ENCODE measurements at regions not wholly inside any gene's neighbourhood (a gene's known extent, or its start where the extent isn't known, plus 50 kb on each side); places are given as distances from the start of the nearest gene placed in this dataset.

GRCh38 chr15:93603550-93603949, 514.5 kb upstream of the RGMA start:
- Histone ChIP-seq H3K4me3 (replicated peaks in 1 of 2; ENCODE audit: low read depth in 1 of 2, low read length in 2 of 2) (no peak overlapping the region), H3K36me3 (ENCODE audit: control insufficient read depth in 1 of 2, insufficient read depth in 2 of 2, low read length in 2 of 2) (no peaks in the 10 kb centered on the region), H3K79me2 (ENCODE audit: insufficient read depth, low read length) (no peaks in the 10 kb centered on the region), H3K9me3 (ENCODE audit: control insufficient read depth in 1 of 2, insufficient read depth in 1 of 2, low read depth in 1 of 2, low read length in 2 of 2) (peaks cover 0 to 3% of the 10 kb centered on the region in 2 experiments; a peak in 1 of 4 replicates), H2AFZ (ENCODE audit: low read depth, low read length, poor library complexity, severe bottlenecking) (no peak overlapping the region), H3K27ac (ENCODE audit: low read depth, low read length) (no peak overlapping the region), H3K4me2 (ENCODE audit: low read length) (no peak overlapping the region), H4K20me1 (ENCODE audit: insufficient read depth) (no peaks in the 10 kb centered on the region), H3K9me2 (ENCODE audit: insufficient read depth) (no peaks in the 10 kb centered on the region), H3K27me3 (ENCODE audit: insufficient read depth, low read length) (no peaks in the 10 kb centered on the region), H3K4me1 (ENCODE audit: control insufficient read depth in 1 of 2, insufficient read depth in 2 of 2, low read length in 2 of 2) (no peaks in the 10 kb centered on the region), H3K9ac (ENCODE audit: low read length) (no peak overlapping the region)
- ChIA-PET POLR2A (no interaction called here), RAD21 (ENCODE audit: low non-redundant PET in 1 of 2, low total read pairs in 2 of 2, uncharacterized antibody in 2 of 2, unreplicated experiment in 2 of 2) (no interaction called here), CTCF (no interaction called here)
- ATAC-seq: no peak
- BruUV-seq (replicated peaks): no TSS peak
- DNase-seq (ENCODE audit: low read depth, low spot score): no peak
- TF ChIP-seq, protein P1, sequence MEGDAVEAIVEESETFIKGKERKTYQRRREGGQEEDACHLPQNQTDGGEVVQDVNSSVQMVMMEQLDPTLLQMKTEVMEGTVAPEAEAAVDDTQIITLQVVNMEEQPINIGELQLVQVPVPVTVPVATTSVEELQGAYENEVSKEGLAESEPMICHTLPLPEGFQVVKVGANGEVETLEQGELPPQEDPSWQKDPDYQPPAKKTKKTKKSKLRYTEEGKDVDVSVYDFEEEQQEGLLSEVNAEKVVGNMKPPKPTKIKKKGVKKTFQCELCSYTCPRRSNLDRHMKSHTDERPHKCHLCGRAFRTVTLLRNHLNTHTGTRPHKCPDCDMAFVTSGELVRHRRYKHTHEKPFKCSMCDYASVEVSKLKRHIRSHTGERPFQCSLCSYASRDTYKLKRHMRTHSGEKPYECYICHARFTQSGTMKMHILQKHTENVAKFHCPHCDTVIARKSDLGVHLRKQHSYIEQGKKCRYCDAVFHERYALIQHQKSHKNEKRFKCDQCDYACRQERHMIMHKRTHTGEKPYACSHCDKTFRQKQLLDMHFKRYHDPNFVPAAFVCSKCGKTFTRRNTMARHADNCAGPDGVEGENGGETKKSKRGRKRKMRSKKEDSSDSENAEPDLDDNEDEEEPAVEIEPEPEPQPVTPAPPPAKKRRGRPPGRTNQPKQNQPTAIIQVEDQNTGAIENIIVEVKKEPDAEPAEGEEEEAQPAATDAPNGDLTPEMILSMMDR (IDR thresholded peaks at IDR 0.05 in 2 of 3, conservative IDR thresholded peaks at IDR 0.05 in 1 of 3; ENCODE audit: borderline replicate concordance in 1 of 3, insufficient read depth in 1 of 3, low read depth in 2 of 3, low read length in 2 of 3): no peak
- no peak for TF ChIP-seq YY1 (IDR thresholded peaks at IDR 0.05; ENCODE audit: extremely low read depth, insufficient replicate concordance, low read depth, low read length)
- no peak for TF ChIP-seq SP1 (IDR thresholded peaks at IDR 0.05; ENCODE audit: low read depth)
- no peak for TF ChIP-seq ELF1 (IDR thresholded peaks at IDR 0.05; ENCODE audit: borderline replicate concordance, low read depth)
- no peak for TF ChIP-seq EGR1 (IDR thresholded peaks at IDR 0.05; ENCODE audit: low read depth)
- TF ChIP-seq TCF7L2 (IDR thresholded peaks at IDR 0.05; ENCODE audit: borderline replicate concordance, extremely low read depth, insufficient read depth, insufficient read length): no peak
- no peak for TF ChIP-seq EZH2phosphoT487 (IDR thresholded peaks at IDR 0.05; ENCODE audit: borderline replicate concordance)
- no peak for TF ChIP-seq REST (IDR thresholded peaks at IDR 0.05; ENCODE audit: low read depth)
- no peak for TF ChIP-seq ZFX (IDR thresholded peaks at IDR 0.05)
- TF ChIP-seq, protein P2, sequence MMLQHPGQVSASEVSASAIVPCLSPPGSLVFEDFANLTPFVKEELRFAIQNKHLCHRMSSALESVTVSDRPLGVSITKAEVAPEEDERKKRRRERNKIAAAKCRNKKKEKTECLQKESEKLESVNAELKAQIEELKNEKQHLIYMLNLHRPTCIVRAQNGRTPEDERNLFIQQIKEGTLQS (IDR thresholded peaks at IDR 0.05): no peak
- TF ChIP-seq POLR2A (IDR thresholded peaks at IDR 0.05; ENCODE audit: borderline replicate concordance, extremely low read depth, insufficient read depth, insufficient read length): no peak
- TF ChIP-seq POLR2AphosphoS5 (IDR thresholded peaks at IDR 0.05; ENCODE audit: low read depth, low read length): no peak
- TF ChIP-seq SRF (IDR thresholded peaks at IDR 0.05; ENCODE audit: low read depth): no peak
- intact Hi-C loops (cut with micrococcal nuclease): loop anchor here (5.0 kb wide), 1 partner anchor 459 kb away; no protein-coding TSS in a partner anchor
